Lung (tissue), 11 donors: ENCODE measurements at regions not wholly inside any gene's neighbourhood (a gene's known extent, or its start where the extent isn't known, plus 50 kb on each side); places are given as distances from the start of the nearest gene placed in this dataset.

ENCODE experiments used
- ATAC-seq: fragments of 200-7000 bp; cut with Tn5 transposase; one replicate; pipeline ENCODE4 v1.9.1; 2020; ENCODE audit warnings: moderate number of reproducible peaks; ENCODE audit not compliant: insufficient read depth, low FRiP score
- DNase-seq, 3 donors: peaks; one replicate each; pipeline ENCODE4 v3.0.0-alpha.2; 2013 to 2017
- H3K27ac ChIP-seq, 2 donors: one replicate each; pipeline ENCODE4 v1.5.1; 2013; ENCODE audit warnings: mild to moderate bottlenecking in 2 of 2, moderate library complexity in 2 of 2, control low read depth in 1 of 2, inconsistent platforms in 1 of 2, low read depth in 1 of 2, low read length in 1 of 2
- H3K27me3 ChIP-seq, 3 donors: one replicate each; pipeline ENCODE4 v1.5.1; 2013; ENCODE audit warnings: low read length in 2 of 3; ENCODE audit not compliant: control insufficient read depth in 3 of 3, insufficient read depth in 3 of 3
- H3K36me3 ChIP-seq, 4 donors: one replicate each; pipeline ENCODE4 v1.5.1; 2013; ENCODE audit warnings: low read length in 4 of 4, mild to moderate bottlenecking in 1 of 4, moderate library complexity in 1 of 4; ENCODE audit not compliant: control insufficient read depth in 4 of 4, insufficient read depth in 4 of 4
- H3K4me1 ChIP-seq, 5 donors: one replicate each; pipeline ENCODE4 v1.5.1; 2013; ENCODE audit warnings: low read length in 5 of 5, mild to moderate bottlenecking in 2 of 5, moderate library complexity in 1 of 5; ENCODE audit not compliant: control insufficient read depth in 5 of 5, insufficient read depth in 5 of 5
- H3K4me3 ChIP-seq: one replicate; pipeline ENCODE4 v1.5.1; 2013; ENCODE audit warnings: mild to moderate bottlenecking, control low read depth, moderate library complexity
- H3K9ac ChIP-seq, 2 donors: one replicate each; pipeline ENCODE4 v1.5.1; 2013; ENCODE audit warnings: low read length in 2 of 2, control low read depth in 1 of 2; ENCODE audit not compliant: insufficient read depth in 1 of 2
- H3K9me3 ChIP-seq, 4 donors: one replicate each; pipeline ENCODE4 v1.5.1; 2013; ENCODE audit warnings: low read length in 3 of 4, mild to moderate bottlenecking in 1 of 4, moderate library complexity in 1 of 4; ENCODE audit not compliant: control insufficient read depth in 4 of 4, insufficient read depth in 3 of 4
- WGBS, 2 donors: extraction: QIAGEN DNeasy Blood & Tissue Kit; methylation state at CpG; one replicate each; pipeline ENCODE4 v1.1.7; 2013; 5-methylcytosine and 5-hydroxymethylcytosine counted together
- TF ChIP-seq, protein P1 (sequence below): IDR thresholded peaks from 2 replicates; pipeline ENCODE4 v1.5.1; 2012; ENCODE audit warnings: mild to moderate bottlenecking; ENCODE audit errors: control extremely low read depth, extremely low read depth
- donor health status: control.
- donor health status: control.
- donor health status: Bipolar disorder and iron deficiency.
- donor health status: healthy.
- donor health status: DM: yes; HTN: yes; CAD: no.

DNA sequence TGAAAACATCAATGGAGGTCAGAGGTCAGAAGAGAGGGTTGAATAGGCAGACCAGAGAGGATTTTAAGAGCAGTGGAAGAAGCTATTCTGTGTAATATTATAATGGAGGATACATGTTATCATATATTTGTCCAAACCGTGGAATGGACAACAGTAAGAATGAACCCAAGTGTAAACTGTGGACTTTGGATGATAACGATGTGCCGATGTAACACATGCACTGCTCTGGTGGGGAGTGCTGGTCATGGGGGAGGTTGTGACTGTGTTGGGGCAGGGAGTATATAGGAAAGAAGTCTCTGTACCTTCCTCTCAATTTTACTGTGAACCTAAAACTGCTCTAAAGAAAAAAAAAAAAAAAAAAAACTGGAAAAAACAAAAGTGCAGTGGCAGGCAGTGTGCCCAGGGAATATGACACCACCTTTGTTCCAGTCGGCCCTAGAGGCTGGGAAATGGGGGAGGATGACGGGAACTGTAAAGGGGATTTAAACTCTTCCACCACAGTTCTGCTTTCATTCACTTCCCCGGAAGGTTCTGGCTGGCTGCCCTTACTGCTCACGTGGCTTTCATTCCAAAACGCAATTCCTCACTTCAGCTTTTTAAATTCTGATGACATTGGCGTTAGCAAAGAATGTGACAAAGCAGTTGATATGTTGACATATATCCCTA lies 113.7 kb upstream of the ANKRD1 start:
- WGBS, 2 donors: 33 to 43% methylated on average over 9 of the region's 9 CpGs
- Histone ChIP-seq H3K4me3 (no peak overlapping the region), H3K9me3 (no peaks in the 10 kb centered on the region), H3K4me1 (peaks cover 3 to 30% (median 6%) of the 10 kb centered on the region in 5 donors), H3K27me3 (no peaks in the 10 kb centered on the region), H3K9ac (peak overlapping the region in 1 of 2 donors; percentile 47), H3K36me3 (no peaks in the 10 kb centered on the region), H3K27ac (no peak overlapping the region)
- TF ChIP-seq, protein P1, sequence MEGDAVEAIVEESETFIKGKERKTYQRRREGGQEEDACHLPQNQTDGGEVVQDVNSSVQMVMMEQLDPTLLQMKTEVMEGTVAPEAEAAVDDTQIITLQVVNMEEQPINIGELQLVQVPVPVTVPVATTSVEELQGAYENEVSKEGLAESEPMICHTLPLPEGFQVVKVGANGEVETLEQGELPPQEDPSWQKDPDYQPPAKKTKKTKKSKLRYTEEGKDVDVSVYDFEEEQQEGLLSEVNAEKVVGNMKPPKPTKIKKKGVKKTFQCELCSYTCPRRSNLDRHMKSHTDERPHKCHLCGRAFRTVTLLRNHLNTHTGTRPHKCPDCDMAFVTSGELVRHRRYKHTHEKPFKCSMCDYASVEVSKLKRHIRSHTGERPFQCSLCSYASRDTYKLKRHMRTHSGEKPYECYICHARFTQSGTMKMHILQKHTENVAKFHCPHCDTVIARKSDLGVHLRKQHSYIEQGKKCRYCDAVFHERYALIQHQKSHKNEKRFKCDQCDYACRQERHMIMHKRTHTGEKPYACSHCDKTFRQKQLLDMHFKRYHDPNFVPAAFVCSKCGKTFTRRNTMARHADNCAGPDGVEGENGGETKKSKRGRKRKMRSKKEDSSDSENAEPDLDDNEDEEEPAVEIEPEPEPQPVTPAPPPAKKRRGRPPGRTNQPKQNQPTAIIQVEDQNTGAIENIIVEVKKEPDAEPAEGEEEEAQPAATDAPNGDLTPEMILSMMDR: no peak
- DNase-seq (peak; percentile 64 to 85 (median 74)), ATAC-seq (no peak)

DNA sequence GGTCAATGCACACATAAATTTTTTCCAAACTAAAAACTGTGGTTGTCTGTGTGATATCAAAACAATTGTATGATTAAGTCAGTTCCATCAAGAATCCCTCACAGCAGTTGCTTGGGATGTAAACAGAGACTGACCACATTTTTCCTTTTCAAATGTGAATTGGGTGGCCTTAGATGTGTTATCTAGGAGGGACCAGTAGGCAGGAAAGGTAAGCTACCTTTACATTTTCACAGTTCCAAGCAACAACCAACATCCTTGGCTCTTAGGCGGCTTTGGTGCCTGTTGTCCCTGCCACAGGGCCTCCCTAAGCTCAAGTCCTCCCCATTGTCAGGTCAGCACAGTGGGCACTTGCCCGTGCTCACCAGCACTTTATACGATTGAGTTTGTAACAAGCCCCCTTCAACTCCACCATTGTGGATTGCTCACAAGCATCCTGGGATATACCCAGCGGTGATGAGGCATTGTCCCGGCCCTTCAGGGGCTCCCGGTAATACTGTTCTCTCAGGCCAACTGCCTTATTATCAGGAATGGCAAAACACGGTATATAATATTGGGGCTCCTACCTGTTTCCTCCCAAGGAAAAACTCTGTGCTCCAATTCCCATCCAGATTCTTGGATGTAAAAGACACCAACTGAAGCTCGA lies 114.9 kb upstream of the ANKRD1 start:
- no peak overlapping the region for H3K9ac ChIP-seq
- H3K36me3 ChIP-seq: no peaks in the 10 kb centered on the region
- TF ChIP-seq, protein P1: no peak
- ATAC-seq (no peak), DNase-seq (no peak)
- no peak overlapping the region for H3K27ac ChIP-seq
- no peaks in the 10 kb centered on the region for H3K9me3 ChIP-seq
- WGBS, 2 donors: 84 to 97% methylated on average over 8 of the region's 8 CpGs
- no peak overlapping the region for H3K4me3 ChIP-seq
- no peaks in the 10 kb centered on the region for H3K27me3 ChIP-seq
- peaks cover 3 to 30% (median 6%) of the 10 kb centered on the region in 5 donors for H3K4me1 ChIP-seq

DNA sequence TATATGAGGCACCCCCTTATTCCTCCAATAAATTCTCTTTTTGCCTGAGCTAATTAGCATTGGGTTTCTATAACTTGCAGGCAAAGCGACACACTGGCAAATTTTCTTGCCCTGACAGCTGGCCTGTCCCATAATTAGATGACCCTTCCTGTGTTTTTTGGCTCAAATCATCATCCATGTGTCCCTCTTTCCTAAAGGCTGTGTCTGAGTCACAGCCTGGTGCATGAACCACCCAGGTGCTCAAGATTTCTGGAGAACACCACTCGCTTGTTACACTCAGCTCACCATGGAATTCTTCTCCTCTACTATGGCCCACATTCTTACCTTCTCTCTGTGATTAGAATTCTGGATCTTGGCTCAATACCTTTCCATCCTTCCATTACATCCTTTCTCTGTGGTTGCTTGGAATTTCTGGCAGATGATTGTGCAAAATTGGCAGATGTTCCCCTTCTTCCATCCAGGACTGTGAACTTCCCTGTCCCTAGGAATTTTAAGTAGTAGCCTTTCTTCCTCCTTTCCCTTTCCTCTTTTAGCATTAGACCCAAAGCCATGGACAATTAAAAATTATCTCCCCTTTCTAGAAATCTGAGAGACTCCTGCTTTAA lies 116.0 kb upstream of the ANKRD1 start:
- Histone ChIP-seq H3K27ac (no peak overlapping the region), H3K4me1 (peaks cover 2 to 30% (median 6%) of the 10 kb centered on the region in 5 donors), H3K9ac (no peak overlapping the region), H3K27me3 (no peaks in the 10 kb centered on the region), H3K4me3 (no peak overlapping the region), H3K9me3 (no peaks in the 10 kb centered on the region), H3K36me3 (no peaks in the 10 kb centered on the region)
- no peak for DNase-seq
- 92 to 97% methylated on average over 2 of the region's 2 CpGs for WGBS, 2 donors
- no peak for ATAC-seq
- TF ChIP-seq, protein P1: no peak
